Osteocyte (in vitro differentiated cells): ENCODE measurements at regions not wholly inside any gene's neighbourhood (a gene's known extent, or its start where the extent isn't known, plus 50 kb on each side); places are given as distances from the start of the nearest gene placed in this dataset.

Experiments used
- DNase-seq: peaks from one replicate; pipeline ENCODE4 v3.0.0; 2021; ENCODE audit warnings: mixed read lengths; ENCODE audit not compliant: unreplicated experiment; ENCODE audit errors: extremely low spot score
- H3K27ac Mint-ChIP-seq: one replicate; pipeline ENCODE4 v1.8.0; 2021; ENCODE audit warnings: mild to moderate bottlenecking, mixed read lengths; ENCODE audit not compliant: unreplicated experiment
- H3K27me3 Mint-ChIP-seq: one replicate; pipeline ENCODE4 v1.8.0; 2021; ENCODE audit warnings: mixed read lengths; ENCODE audit not compliant: unreplicated experiment
- H3K36me3 Mint-ChIP-seq: one replicate; pipeline ENCODE4 v1.8.0; 2021; ENCODE audit warnings: mixed read lengths; ENCODE audit not compliant: unreplicated experiment
- H3K4me1 Mint-ChIP-seq: one replicate; pipeline ENCODE4 v1.8.0; 2021; ENCODE audit warnings: mixed read lengths; ENCODE audit not compliant: unreplicated experiment
- H3K4me3 Mint-ChIP-seq: one replicate; pipeline ENCODE4 v1.8.0; 2021; ENCODE audit warnings: mild to moderate bottlenecking, moderate library complexity, mixed read lengths; ENCODE audit not compliant: unreplicated experiment
- H3K9me3 Mint-ChIP-seq: one replicate; pipeline ENCODE4 v1.8.0; 2021; ENCODE audit warnings: mixed read lengths; ENCODE audit not compliant: unreplicated experiment
- TF ChIP-seq, protein P1 (sequence below): fragments of 200-600 bp; sonication (generic); IDR thresholded peaks from 2 replicates; pipeline ENCODE4 v1.5.0; 2021; ENCODE audit warnings: antibody characterized with exemption, mild to moderate bottlenecking, moderate library complexity

DNA sequence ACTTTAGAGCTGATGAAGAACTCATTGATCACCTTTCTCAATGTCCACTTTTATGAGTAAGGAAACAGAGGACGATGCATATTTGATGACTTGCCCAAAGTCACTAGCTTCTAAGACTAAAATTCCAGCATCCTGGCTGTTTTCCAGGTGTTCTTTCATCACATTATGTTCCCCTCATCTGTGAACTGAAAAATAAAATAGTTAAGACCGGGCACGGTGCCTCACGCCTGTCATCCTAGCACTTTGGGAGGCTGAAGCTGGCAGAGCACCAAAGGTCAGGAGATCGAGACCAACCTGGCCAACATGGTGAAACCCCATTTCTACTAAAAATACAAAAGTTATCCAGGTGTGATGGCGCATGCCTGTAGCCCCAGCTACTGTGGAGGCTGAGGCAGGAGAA lies 297.5 kb downstream of the DUSP10 start:
- H3K4me1 Mint-ChIP-seq: peaks cover 20% of the 10 kb centered on the region
- H3K4me3 Mint-ChIP-seq: no peak overlapping the region
- no peak overlapping the region for H3K27ac Mint-ChIP-seq
- no peaks in the 10 kb centered on the region for H3K9me3 Mint-ChIP-seq
- peaks cover 2% of the 10 kb centered on the region for H3K27me3 Mint-ChIP-seq
- no peak for DNase-seq
- no peaks in the 10 kb centered on the region for H3K36me3 Mint-ChIP-seq
- TF ChIP-seq, protein P1, sequence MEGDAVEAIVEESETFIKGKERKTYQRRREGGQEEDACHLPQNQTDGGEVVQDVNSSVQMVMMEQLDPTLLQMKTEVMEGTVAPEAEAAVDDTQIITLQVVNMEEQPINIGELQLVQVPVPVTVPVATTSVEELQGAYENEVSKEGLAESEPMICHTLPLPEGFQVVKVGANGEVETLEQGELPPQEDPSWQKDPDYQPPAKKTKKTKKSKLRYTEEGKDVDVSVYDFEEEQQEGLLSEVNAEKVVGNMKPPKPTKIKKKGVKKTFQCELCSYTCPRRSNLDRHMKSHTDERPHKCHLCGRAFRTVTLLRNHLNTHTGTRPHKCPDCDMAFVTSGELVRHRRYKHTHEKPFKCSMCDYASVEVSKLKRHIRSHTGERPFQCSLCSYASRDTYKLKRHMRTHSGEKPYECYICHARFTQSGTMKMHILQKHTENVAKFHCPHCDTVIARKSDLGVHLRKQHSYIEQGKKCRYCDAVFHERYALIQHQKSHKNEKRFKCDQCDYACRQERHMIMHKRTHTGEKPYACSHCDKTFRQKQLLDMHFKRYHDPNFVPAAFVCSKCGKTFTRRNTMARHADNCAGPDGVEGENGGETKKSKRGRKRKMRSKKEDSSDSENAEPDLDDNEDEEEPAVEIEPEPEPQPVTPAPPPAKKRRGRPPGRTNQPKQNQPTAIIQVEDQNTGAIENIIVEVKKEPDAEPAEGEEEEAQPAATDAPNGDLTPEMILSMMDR: no peak

DNA sequence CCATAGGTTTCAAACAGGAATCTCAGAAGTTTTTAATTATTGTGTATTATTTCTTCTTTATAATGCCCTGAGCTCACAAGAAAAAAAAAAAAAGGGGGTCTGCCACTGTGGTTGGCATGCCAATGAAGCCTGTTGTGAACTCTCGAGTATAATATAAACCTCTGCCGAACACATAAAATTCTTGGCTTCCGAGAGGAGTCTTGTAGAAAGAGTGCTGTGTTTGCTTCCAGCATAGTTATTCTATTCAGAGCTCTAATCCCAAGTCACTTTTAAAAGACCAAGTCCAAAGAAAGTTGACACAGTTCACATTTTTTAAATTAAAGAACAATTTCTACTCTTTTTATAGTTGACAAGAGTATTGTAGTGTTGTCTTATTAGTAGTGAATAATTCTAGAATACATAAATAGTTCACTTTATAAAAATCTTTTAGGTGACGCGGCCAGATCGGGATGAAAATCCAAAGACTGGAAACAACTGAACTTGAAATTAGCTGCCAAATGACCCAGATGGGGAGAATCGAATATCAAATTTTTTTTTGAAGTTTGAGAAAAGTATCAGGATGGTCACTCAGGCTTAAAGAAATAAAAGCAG lies 293.2 kb downstream of the DUSP10 start:
- no peaks in the 10 kb centered on the region for H3K36me3 Mint-ChIP-seq
- no peaks in the 10 kb centered on the region for H3K4me1 Mint-ChIP-seq
- no peaks in the 10 kb centered on the region for H3K9me3 Mint-ChIP-seq
- TF ChIP-seq, protein P1: no peak
- no peak for DNase-seq
- H3K27ac Mint-ChIP-seq: no peak overlapping the region
- H3K27me3 Mint-ChIP-seq: peaks cover 4% of the 10 kb centered on the region
- no peak overlapping the region for H3K4me3 Mint-ChIP-seq

DNA sequence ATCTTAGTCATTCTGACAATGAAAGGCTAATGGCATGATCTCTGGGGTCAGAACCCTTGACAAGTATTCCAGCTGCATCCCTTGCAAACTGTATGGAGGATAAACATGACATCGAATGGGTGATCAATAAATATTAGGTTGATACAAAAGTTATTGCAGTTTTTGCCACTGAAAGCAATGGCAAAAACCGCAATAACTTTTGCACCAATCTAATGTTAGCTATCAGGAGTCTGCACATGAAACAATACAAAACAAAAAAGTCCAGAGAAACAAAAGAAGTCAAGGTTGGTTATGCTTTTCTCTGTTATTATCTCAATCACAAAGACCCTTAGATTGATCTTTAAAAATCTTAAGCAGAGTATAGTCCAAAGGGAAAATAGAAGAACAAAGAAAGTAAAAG lies 292.7 kb downstream of the DUSP10 start:
- Mint-ChIP-seq H3K4me3 (no peak overlapping the region), H3K9me3 (no peaks in the 10 kb centered on the region), H3K27ac (no peak overlapping the region), H3K4me1 (no peaks in the 10 kb centered on the region), H3K36me3 (no peaks in the 10 kb centered on the region), H3K27me3 (peaks cover 4% of the 10 kb centered on the region)
- TF ChIP-seq, protein P1: no peak
- no peak for DNase-seq

DNA sequence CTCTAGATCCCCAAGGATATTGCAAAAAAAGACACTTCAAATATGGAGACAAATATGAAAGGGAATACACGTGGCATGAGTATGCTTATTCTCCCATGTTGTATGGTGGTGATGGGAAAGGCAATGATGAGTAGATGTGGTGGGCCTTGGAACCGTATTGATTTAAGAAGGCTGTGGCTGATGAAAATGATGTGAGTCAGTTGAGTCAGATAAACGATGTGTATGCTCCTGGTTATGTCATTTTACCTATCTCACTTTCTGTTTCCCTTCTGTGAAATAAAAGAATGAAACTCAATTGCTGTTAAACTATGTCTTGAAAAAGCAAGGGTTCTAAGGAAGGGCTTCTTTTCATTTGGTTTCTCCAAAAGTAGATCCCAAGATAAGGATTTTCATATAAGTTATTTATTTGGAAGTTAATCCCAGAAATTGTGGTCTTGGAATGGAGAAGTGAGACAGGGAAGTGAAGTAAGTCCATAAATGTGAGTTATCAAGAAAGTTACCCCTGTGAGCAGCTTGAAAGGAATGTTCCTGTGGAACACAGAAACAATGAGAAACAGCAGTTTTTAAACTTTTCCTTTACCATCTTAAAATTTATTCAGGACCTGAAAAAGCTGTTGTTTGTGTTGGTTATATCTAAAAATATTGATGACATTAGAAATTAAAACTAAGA lies 292.0 kb downstream of the DUSP10 start:
- H3K27me3 Mint-ChIP-seq: peaks cover 4% of the 10 kb centered on the region
- no peaks in the 10 kb centered on the region for H3K9me3 Mint-ChIP-seq
- TF ChIP-seq, protein P1: no peak
- no peak overlapping the region for H3K4me3 Mint-ChIP-seq
- no peaks in the 10 kb centered on the region for H3K4me1 Mint-ChIP-seq
- no peak overlapping the region for H3K27ac Mint-ChIP-seq
- no peak for DNase-seq
- H3K36me3 Mint-ChIP-seq: no peaks in the 10 kb centered on the region

DNA sequence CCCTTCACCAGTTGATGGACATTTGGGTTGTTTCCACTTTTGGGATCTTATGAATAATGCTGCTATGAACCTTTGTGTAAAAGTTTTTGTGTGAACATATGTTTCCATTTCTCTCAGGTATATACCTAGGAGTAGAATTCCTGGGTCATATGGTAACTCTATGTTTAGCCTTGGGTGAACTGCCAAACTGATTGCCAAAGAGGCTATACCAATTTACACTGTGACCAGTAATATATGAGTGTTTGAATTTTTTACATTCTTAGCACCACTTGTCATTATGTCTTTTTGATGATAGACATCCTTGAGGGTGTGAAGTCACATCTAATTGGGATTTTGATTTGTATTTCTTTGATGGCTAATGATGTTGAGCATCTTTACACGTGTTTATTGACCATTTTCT lies 290.1 kb downstream of the DUSP10 start:
- TF ChIP-seq, protein P1: no peak
- H3K4me3 Mint-ChIP-seq: no peak overlapping the region
- H3K27ac Mint-ChIP-seq: no peak overlapping the region
- H3K27me3 Mint-ChIP-seq: peaks cover 7% of the 10 kb centered on the region
- H3K9me3 Mint-ChIP-seq: no peaks in the 10 kb centered on the region
- H3K36me3 Mint-ChIP-seq: no peaks in the 10 kb centered on the region
- H3K4me1 Mint-ChIP-seq: no peaks in the 10 kb centered on the region
- DNase-seq: no peak
